ENCODE measurements at regions not wholly inside any gene's neighbourhood (a gene's known extent, or its start where the extent isn't known, plus 50 kb on each side); places are given as distances from the start of the nearest gene placed in this dataset.

DNA sequence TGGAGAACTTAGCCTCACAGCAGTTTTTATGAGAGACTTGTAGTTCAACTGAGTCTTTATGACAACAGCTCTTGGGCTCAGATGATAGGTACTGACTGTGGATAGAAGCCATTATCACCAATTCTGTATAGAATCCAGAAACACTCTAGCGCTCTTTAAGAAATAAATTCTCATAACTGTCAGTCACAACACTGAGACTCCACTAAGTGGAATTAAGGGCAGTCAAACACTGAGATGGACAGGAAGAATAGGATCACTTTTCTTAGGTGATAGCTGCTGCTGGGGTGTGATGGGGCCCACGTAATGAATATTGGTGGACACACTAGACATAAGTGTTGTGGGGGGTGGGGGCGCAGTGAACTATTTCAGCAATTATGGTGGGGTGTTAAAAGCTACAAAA, 1691.8 kb upstream of the LRRTM1 start:
- no peak for TF ChIP-seq EZH2 (IDR thresholded peaks at IDR 0.05; ENCODE audit: borderline replicate concordance)
- TF ChIP-seq, protein P1, sequence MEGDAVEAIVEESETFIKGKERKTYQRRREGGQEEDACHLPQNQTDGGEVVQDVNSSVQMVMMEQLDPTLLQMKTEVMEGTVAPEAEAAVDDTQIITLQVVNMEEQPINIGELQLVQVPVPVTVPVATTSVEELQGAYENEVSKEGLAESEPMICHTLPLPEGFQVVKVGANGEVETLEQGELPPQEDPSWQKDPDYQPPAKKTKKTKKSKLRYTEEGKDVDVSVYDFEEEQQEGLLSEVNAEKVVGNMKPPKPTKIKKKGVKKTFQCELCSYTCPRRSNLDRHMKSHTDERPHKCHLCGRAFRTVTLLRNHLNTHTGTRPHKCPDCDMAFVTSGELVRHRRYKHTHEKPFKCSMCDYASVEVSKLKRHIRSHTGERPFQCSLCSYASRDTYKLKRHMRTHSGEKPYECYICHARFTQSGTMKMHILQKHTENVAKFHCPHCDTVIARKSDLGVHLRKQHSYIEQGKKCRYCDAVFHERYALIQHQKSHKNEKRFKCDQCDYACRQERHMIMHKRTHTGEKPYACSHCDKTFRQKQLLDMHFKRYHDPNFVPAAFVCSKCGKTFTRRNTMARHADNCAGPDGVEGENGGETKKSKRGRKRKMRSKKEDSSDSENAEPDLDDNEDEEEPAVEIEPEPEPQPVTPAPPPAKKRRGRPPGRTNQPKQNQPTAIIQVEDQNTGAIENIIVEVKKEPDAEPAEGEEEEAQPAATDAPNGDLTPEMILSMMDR (IDR thresholded peaks at IDR 0.05; ENCODE audit: poor library complexity), result no peak
